Prostate gland (tissue), 2 donors: ENCODE measurements at regions not wholly inside any gene's neighbourhood (a gene's known extent, or its start where the extent isn't known, plus 50 kb on each side); places are given as distances from the start of the nearest gene placed in this dataset.

Experiments
- POLR2A ChIP-seq: fragments of 450-650 bp; IDR thresholded peaks from one replicate; pipeline ENCODE4 v1.6.1; 2016; ENCODE audit warnings: antibody characterized with exemption, mild to moderate bottlenecking
- TF ChIP-seq, protein P1 (sequence below), 4 experiments: fragments of 200-600 bp in 2 of 4; fragments of 450-650 bp in 2 of 4; sonication (generic) in 2 of 4; IDR thresholded peaks; 1 replicate in 3 of 4; 2 replicates in 1 of 4; pipeline ENCODE4 v1.5.1; 2016 to 2019; ENCODE audit warnings: antibody characterized with exemption in 4 of 4, mild to moderate bottlenecking in 2 of 4, moderate library complexity in 2 of 4

DNA sequence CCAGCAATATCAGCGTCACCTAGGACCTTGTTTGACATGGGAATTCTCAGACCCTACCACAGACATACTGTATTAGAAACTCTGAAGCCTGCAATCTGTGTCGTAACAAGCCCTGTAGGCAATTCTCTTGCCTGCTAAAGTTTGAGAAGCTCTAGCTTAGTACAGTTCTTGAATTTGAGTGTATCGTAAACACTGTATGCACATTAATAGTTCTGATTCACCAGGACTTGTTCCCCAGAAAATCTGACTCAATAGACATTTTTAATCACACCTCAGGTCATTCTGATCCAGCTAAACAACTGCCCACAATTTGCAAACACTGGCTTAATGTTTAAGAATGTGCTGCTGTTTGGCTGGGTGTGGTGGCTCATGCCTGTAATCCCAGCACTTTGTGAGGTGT, 414.3 kb downstream of the TFAP2A start:
- TF ChIP-seq POLR2A: no peak
- TF ChIP-seq, protein P1, sequence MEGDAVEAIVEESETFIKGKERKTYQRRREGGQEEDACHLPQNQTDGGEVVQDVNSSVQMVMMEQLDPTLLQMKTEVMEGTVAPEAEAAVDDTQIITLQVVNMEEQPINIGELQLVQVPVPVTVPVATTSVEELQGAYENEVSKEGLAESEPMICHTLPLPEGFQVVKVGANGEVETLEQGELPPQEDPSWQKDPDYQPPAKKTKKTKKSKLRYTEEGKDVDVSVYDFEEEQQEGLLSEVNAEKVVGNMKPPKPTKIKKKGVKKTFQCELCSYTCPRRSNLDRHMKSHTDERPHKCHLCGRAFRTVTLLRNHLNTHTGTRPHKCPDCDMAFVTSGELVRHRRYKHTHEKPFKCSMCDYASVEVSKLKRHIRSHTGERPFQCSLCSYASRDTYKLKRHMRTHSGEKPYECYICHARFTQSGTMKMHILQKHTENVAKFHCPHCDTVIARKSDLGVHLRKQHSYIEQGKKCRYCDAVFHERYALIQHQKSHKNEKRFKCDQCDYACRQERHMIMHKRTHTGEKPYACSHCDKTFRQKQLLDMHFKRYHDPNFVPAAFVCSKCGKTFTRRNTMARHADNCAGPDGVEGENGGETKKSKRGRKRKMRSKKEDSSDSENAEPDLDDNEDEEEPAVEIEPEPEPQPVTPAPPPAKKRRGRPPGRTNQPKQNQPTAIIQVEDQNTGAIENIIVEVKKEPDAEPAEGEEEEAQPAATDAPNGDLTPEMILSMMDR (IDR thresholded peaks at IDR 0.05): no peak
